ENCODE measurements at regions not wholly inside any gene's neighbourhood (a gene's known extent, or its start where the extent isn't known, plus 50 kb on each side); places are given as distances from the start of the nearest gene placed in this dataset.

GRCh38 chr4:160161026-160161425 is 1058.1 kb downstream of the RAPGEF2 start:
- in situ Hi-C loops (cut with HindIII; ENCODE audit: low sequenced_read_pairs): no loop called here

- in situ Hi-C loops (cut with HindIII; ENCODE audit: low sequenced_read_pairs): no loop called here
Observed at GRCh38 chr4:160175064-160175643, 1072.3 kb downstream of the RAPGEF2 start.

GRCh38 chr4:160180211-160180610 is 1077.3 kb downstream of the RAPGEF2 start:
- in situ Hi-C loops (cut with HindIII; ENCODE audit: low sequenced_read_pairs): no loop called here

GRCh38 chr4:160182727-160183126 is 1079.8 kb downstream of the RAPGEF2 start:
- in situ Hi-C loops (cut with HindIII; ENCODE audit: low sequenced_read_pairs): no loop called here

- in situ Hi-C loops (cut with HindIII; ENCODE audit: low sequenced_read_pairs): no loop called here
Observed at GRCh38 chr4:160184884-160185283, 1082.0 kb downstream of the RAPGEF2 start.

- in situ Hi-C loops (cut with HindIII; ENCODE audit: low sequenced_read_pairs): no loop called here
Observed at GRCh38 chr4:160193787-160194186, 1090.9 kb downstream of the RAPGEF2 start.

GRCh38 chr4:160194716-160195115 is 1091.8 kb downstream of the RAPGEF2 start:
- in situ Hi-C loops (cut with HindIII; ENCODE audit: low sequenced_read_pairs): no loop called here

- in situ Hi-C loops (cut with HindIII; ENCODE audit: low sequenced_read_pairs): no loop called here
Observed at GRCh38 chr4:160202802-160203201, 1099.9 kb downstream of the RAPGEF2 start.

GRCh38 chr4:160212078-160212477 is 1109.2 kb downstream of the RAPGEF2 start:
- in situ Hi-C loops (cut with HindIII; ENCODE audit: low sequenced_read_pairs): no loop called here

- in situ Hi-C loops (cut with HindIII; ENCODE audit: low sequenced_read_pairs): no loop called here
Observed at GRCh38 chr4:160213366-160213765, 1110.5 kb downstream of the RAPGEF2 start.

GRCh38 chr4:160217352-160217751 is 1114.5 kb downstream of the RAPGEF2 start:
- in situ Hi-C loops (cut with HindIII; ENCODE audit: low sequenced_read_pairs): no loop called here

- in situ Hi-C loops (cut with HindIII; ENCODE audit: low sequenced_read_pairs): no loop called here
Observed at GRCh38 chr4:160224049-160224448, 1121.2 kb downstream of the RAPGEF2 start.

- in situ Hi-C loops (cut with HindIII; ENCODE audit: low sequenced_read_pairs): no loop called here
Observed at GRCh38 chr4:160233141-160233540, 1130.3 kb downstream of the RAPGEF2 start.

- in situ Hi-C loops (cut with HindIII; ENCODE audit: low sequenced_read_pairs): no loop called here
Observed at GRCh38 chr4:160235285-160235684, 1132.4 kb downstream of the RAPGEF2 start.

- in situ Hi-C loops (cut with HindIII; ENCODE audit: low sequenced_read_pairs): no loop called here
Observed at GRCh38 chr4:160235771-160236170, 1132.9 kb downstream of the RAPGEF2 start.

GRCh38 chr4:160238790-160239189 is 1135.9 kb downstream of the RAPGEF2 start:
- in situ Hi-C loops (cut with HindIII; ENCODE audit: low sequenced_read_pairs): no loop called here

- in situ Hi-C loops (cut with HindIII; ENCODE audit: low sequenced_read_pairs): no loop called here
Observed at GRCh38 chr4:160247091-160247656, 1144.3 kb downstream of the RAPGEF2 start.

- in situ Hi-C loops (cut with HindIII; ENCODE audit: low sequenced_read_pairs): no loop called here
Observed at GRCh38 chr4:160251522-160252170, 1148.8 kb downstream of the RAPGEF2 start.

- in situ Hi-C loops (cut with HindIII; ENCODE audit: low sequenced_read_pairs): no loop called here
Observed at GRCh38 chr4:160257318-160257717, 1154.4 kb downstream of the RAPGEF2 start.

GRCh38 chr4:160265014-160265413 is 1162.1 kb downstream of the RAPGEF2 start:
- in situ Hi-C loops (cut with HindIII; ENCODE audit: low sequenced_read_pairs): no loop called here

GRCh38 chr4:160265836-160266235 is 1163.0 kb downstream of the RAPGEF2 start:
- in situ Hi-C loops (cut with HindIII; ENCODE audit: low sequenced_read_pairs): no loop called here

- in situ Hi-C loops (cut with HindIII; ENCODE audit: low sequenced_read_pairs): no loop called here
Observed at GRCh38 chr4:160276785-160277325, 1174.0 kb downstream of the RAPGEF2 start.

All from endothelial cell of hepatic sinusoid (primary cell).